NCI-H2081 treated with DMSO at 0.1 percent for 48 hours (cell line): ENCODE measurements at regions not wholly inside any gene's neighbourhood (a gene's known extent, or its start where the extent isn't known, plus 50 kb on each side); places are given as distances from the start of the nearest gene placed in this dataset.
"Not testable (repeated sequence)": the region's sequence is repeated elsewhere in the genome, so short reads cannot be mapped to it uniquely, and the experiment has no call there.

Experiments
- DNase-seq: peaks from one replicate; lab custom pipeline; 2025; lab: John Stamatoyannopoulos, UW

DNA sequence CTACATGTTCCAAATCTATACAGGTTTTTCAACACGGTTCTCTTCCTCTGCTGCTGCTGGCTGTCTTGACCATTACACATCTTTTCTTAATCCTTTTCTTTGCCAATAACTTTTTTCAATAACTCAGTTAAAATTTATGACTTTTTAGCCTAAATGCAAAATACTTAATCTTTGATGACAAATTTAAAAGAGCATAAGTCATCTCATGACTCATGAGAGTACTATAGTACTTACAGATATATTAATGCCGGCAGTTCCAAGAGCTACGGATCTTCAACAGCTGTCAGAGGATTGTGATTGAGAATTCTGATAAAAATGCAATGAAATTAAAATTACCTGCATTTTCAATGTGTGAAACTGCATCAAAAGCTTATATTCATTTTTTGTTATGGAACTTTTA lies 105.5 kb downstream of the KPNA2 start:
- DNase-seq, result no peak

DNA sequence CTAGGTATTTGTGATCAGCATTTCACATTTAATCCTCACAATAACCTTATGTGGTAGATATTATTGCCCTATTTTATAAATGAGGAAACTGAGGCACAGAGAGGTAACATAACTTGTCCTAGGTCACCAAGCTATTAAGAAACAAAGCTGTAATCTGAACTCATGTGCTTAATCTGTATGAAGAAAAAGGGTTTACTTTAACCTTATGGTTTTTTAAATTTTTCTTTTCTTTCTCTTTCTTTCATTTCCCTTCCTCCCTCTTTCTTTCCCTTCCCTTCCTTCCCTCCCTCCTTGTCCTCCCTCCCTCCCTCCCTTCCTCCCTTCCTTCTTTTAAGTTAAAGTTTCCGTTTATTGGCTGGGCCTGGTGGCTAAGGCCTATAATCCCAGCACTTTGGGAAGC lies 105.2 kb upstream of the AMZ2 start:
- no peak for DNase-seq

DNA sequence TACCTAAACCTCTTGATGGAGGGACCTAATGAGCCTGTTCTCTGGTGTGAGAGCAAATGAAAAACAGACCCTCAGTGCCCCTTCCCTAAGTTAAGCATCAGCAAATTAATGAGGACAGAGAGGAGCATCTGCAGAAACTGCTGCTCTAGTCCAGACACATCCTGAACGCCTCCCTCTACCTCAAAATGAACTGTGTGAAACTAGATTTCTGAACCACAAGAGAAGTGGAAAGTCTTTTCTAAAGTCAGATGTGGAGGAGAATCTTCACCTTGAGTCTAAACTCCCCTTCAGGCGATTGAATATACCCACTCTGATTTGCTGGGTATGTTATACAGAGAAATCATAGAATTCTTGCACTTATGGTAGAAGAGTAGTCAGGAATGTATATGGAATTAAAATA lies 104.4 kb upstream of the AMZ2 start:
- DNase-seq, result no peak

- DNase-seq, result no peak
Measured at GRCh38 chr17:68145088-68145487, 102.8 kb upstream of the AMZ2 start.

- DNase-seq, result no peak
Measured at GRCh38 chr17:68148936-68149335, 98.9 kb upstream of the AMZ2 start.

- no peak for DNase-seq
Measured at GRCh38 chr17:68152161-68152571, 95.7 kb upstream of the AMZ2 start.

- no peak for DNase-seq
Measured at GRCh38 chr17:68155692-68156091, 92.2 kb upstream of the AMZ2 start.

GRCh38 chr17:68161644-68162428 lies 86.0 kb upstream of the AMZ2 start:
- no peak for DNase-seq

DNA sequence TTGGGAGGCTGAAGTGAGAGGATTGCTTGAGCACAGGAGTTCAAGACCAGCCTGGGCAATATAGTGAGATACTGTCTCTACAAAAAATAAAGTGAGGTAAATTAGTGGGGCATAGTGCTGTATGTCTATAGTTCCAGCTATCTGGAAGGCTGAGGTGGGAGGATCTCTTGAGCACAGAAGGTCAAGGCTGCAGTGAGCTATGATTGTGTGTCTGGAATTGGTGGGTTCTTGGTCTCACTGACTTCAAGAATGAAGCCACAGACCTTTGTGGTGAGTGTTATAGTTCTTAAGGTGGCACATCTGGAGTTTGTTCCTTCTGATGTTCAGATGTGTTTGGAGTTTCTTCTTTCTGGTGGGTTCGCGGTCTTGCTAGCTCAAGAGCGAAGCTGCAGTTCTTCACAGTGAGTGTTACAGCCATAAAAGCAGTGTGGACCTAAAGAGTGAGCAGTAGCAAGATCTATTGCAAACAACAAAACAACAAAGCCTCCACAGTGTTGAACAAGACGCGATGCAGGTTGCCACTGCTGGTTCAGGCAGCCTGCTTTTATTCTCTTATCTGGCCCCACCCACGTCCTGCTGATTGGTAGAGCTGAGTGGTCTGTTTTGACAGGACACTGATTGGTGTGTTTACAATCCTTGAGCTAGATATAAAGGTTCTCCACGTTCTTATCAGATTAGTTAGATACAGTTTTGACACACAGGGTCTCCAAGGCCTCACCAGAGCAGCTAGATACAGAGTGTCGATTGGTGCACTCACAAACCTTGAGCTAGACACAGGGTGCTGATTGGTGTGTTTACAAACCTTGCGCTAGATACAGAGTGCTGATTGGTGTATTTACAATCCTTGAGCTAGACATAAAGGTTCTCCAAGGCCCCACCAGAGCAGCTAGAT lies 79.3 kb upstream of the AMZ2 start:
- DNase-seq, result not testable (repeated sequence)

DNA sequence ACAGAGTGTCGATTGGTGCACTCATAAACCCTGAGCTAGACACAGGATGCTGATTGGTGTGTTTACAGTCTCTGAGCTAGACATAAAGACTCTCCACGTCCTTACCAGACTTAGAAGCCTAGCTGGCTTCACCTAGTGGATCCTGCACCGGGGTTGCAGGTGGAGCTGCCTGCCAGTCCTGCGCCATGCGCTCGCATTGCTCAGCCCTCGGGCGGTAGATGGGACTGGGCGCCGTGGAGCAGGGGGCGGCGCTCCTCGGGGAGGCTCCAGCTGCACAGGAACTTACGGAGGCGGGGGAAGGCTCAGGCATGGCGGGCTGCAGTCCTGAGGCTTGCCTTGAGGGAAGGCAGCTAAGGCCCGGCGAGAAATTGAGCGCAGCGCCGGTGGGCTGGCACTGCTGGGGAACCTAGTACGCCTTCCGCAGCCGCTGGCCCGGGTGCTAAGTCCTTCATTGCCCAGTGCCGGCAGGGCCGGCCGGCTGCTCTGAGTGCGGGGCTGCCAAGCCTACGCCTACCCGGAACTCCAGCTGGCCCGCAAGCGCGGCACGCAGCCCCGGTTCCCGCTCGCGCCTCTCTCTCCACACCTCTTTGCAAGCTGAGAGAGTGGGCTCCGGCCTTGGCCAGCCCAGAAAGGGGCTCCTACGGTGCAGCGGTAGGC lies 78.5 kb upstream of the AMZ2 start:
- DNase-seq, result not testable (repeated sequence)

GRCh38 chr17:68169840-68170239 lies 78.0 kb upstream of the AMZ2 start:
- no peak for DNase-seq

DNA sequence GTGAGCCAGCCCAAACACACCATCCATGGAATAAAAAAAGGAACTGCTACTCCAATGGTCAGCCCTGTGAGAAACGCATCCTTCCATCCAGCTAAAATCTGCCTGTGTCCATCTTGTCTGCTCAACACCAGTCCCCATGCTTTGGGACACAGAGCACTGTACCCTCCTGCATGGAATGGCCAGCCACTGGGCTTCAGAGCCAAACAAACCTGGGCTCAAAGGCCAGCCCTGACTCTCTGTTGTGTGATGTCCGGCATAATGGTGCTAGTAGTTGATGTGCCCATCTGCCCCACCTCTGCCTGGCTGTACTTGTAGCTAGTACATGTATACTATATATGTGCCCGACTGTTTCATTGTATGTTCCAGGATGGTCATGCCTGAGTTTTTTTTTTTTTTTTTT lies 77.6 kb upstream of the AMZ2 start:
- DNase-seq, result no peak

DNA sequence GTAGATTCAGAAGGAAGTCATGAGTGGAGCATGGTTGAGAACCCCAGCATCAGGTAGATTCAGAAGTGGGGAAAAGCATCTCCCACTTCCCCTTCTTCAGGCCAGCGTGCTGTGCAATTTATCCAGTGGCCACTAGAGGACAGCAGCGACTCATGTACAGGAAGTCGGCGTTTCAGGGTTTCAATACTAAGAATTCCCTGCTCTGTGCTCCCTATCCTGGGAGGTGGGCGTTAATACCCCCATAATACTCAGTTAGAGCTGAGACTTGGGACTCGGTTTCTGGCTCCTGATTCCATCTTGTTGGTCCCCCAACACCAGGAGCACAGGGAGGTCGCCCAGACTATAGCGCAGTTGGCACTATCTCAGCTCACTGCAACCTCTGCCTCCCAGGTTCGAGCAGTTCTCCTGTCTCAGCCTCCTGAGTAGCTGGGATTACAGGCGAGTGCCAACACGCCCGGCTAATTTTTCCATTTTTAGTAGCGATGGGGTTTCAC lies 75.3 kb upstream of the AMZ2 start:
- DNase-seq, result peak; percentile 36

DNA sequence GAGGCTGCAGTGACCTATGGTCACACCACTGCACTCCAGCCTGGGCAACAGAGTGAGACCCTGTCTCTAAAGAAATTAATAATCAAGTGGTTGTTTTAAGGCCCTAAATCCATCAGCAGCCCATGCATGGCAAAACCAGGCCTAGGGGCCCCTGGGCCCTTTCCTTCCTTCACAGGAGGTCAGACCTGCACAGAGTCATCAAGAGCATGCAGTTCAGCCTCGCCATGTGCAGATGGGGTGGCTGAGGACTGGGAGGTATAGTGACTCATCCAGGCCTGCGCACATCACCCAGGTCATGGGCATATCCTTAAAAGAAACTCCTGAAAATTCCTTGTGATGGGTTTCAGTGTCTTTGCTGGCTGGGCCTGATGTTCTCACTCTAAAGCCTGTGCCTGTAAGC lies 72.4 kb upstream of the AMZ2 start:
- no peak for DNase-seq

GRCh38 chr17:68175905-68176304 lies 71.9 kb upstream of the AMZ2 start:
- DNase-seq, result no peak

- DNase-seq, result no peak
Measured at GRCh38 chr17:68176718-68177117, 71.1 kb upstream of the AMZ2 start.

DNA sequence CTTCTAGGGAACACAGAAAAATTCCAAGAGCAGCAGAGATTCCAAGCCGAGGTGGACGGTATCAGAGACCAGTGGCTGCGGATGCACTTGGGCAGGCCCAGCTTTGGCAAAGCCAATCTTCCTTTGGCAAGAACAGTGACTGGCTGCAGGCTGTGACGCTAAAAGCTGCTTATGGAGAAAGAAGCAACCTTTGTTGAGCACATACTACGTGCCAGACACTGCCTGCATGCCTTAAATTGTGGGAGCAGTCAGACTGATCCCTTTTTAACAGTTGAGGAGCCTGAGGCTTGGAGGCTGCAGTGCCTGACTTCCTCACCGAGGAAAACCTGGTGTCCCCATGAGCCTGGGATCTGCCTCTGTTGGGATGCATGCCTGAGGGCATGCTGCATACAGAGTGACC lies 69.0 kb upstream of the AMZ2 start:
- DNase-seq, result no peak

- DNase-seq, result no peak
Measured at GRCh38 chr17:68179236-68179925, 68.5 kb upstream of the AMZ2 start.

- no peak for DNase-seq
Measured at GRCh38 chr17:68179926-68180285, 67.9 kb upstream of the AMZ2 start.

GRCh38 chr17:68182011-68182306 lies 65.9 kb upstream of the AMZ2 start:
- DNase-seq, result no peak

DNA sequence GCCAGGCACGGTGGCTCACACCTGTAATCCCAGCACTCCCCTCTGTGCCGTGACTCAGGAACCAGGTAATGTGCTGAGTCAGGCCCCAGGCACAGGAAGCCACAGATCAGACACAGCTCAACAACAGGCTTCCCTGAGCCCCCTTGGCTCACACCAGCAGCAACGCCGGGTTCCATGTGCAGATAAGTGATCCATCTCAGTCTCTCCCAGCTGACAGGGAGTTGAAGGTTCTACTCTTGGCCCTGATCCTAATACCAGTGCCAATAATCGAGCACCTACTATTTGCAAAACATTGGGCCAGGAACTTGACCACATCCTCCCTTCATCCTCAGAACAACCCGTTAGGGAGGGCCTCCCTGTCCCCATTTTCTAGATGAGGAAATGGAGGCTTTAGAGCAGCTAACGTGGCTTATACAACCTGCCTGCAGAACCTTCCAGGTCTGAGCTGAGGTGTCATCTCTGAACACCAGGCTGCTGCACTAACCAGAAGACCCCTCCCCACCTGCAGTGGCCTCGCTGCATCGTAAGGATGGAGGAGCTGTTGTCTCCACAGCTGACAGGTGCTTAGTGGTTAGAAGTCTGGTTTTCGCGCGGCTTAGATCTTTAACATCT lies 64.8 kb upstream of the AMZ2 start:
- DNase-seq, result no peak

DNA sequence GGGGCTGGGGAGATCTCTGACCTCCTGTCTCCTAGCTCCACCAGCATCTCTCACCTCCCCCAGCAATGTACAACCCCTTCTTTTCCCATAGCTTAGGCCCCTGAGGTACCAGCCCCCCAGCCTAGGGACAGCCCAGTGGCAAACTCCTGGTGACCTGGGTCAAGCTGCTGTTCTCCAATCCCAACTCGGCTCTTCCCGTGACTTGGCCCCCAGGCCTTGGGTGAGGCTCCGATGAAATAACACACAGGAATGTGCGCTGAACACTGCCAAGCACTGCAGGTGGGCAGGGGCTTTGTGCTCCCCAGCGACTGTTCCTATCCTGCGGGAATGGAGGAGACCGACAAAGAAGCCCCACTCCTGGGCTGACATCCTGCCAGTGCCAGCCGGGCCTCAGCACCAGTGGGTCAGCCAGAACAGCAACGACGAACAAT lies 63.7 kb upstream of the AMZ2 start:
- DNase-seq, result no peak
